PFSK-1 (cell line): ENCODE measurements at regions not wholly inside any gene's neighbourhood (a gene's known extent, or its start where the extent isn't known, plus 50 kb on each side); places are given as distances from the start of the nearest gene placed in this dataset.

ENCODE experiments used
- POLR2AphosphoS5 ChIP-seq: IDR thresholded peaks from 2 replicates; pipeline ENCODE4 v1.6.1; 2012; ENCODE audit warnings: low read depth, mild to moderate bottlenecking, control low read depth, low read length, moderate library complexity
- TAF1 ChIP-seq: IDR thresholded peaks from 2 replicates; pipeline ENCODE4 v1.6.1; 2012; ENCODE audit warnings: low read length, control low read depth, borderline replicate concordance; ENCODE audit not compliant: insufficient read depth

DNA sequence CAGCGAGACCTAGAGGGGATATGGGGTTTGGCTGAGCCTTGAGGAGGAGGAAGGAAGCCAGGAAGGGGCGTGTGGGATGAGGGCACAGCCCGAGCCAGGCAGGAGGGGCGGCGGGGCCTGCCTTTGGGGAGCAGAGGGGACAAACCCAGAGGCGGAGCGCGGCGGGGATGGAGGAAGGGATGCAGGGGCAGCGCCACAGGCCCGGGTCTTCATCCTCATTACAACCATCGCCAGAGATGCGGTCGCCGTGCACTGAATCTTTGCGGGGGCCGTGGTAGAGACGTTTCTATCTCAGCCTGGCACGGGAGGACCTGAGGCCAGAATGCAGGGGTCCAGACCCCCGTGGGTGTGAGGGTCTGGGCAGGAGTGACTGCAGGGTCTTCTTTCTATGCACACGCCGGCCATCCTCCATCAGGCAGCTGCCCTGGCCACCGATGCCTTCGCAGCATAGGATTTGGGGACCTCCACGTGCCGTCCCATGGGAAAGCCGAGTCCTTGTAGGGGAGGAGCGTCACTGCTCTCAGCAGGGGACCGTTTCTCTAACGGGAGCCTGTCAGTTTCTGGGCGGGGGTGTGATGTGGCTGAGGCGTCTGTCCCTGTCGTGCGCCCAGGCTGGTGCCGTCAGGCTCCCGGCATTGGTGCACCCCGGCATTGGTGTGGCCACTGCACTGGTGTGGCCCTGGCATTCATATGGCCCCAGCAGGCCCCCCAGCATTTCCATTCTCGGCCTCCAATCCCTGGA, 1267.9 kb downstream of the BRD1 start:
- TF ChIP-seq POLR2AphosphoS5 (no peak), TAF1 (no peak)
